Esophagus muscularis mucosa (tissue), 4 donors: ENCODE measurements at regions not wholly inside any gene's neighbourhood (a gene's known extent, or its start where the extent isn't known, plus 50 kb on each side); places are given as distances from the start of the nearest gene placed in this dataset.

Experiments used
- DNase-seq: peaks from one replicate; pipeline ENCODE4 v3.0.0-alpha.2; 2017; ENCODE audit errors: extremely low spot score
- H3K27ac ChIP-seq, 4 donors: fragments of 200-600 bp; sonication (generic); replicated peaks in 1 of 4; 1 replicate in 3 of 4; 2 replicates in 1 of 4; pipeline ENCODE4 v1.5.1; 2016 to 2019; ENCODE audit warnings: mild to moderate bottlenecking in 1 of 4
- H3K27me3 ChIP-seq, 4 donors: fragments of 200-600 bp; sonication (generic); one replicate each; pipeline versions ENCODE4 v1.5.1 to v1.6.0; 2016 to 2019
- H3K36me3 ChIP-seq, 4 donors: fragments of 200-600 bp; sonication (generic); one replicate each; pipeline ENCODE4 v1.5.1; 2016 to 2019
- H3K4me1 ChIP-seq, 4 donors: fragments of 200-600 bp; sonication (generic); one replicate each; pipeline ENCODE4 v1.5.1; 2016 to 2019
- H3K4me3 ChIP-seq, 4 donors: fragments of 200-600 bp; sonication (generic); 1 replicate in 2 of 4; 2 replicates in 2 of 4; pipeline ENCODE4 v1.5.1; 2016 to 2019; ENCODE audit warnings: mild to moderate bottlenecking in 4 of 4, moderate library complexity in 1 of 4
- H3K9me3 ChIP-seq, 4 donors: fragments of 200-600 bp; sonication (generic); 1 replicate in 3 of 4; 2 replicates in 1 of 4; pipeline ENCODE4 v1.5.1; 2016 to 2019
- CTCF ChIP-seq, 3 experiments: fragments of 200-600 bp in 2 of 3; fragments of 450-650 bp in 1 of 3; sonication (generic) in 2 of 3; IDR thresholded peaks; one replicate each; pipeline ENCODE4 v1.5.1; 2017 to 2019; ENCODE audit warnings: antibody characterized with exemption in 3 of 3, mild to moderate bottlenecking in 2 of 3, moderate library complexity in 1 of 3
- EP300 ChIP-seq: sonication (generic); formaldehyde crosslinking; IDR thresholded peaks from one replicate; pipeline ENCODE4 v1.6.1; 2017; ENCODE audit warnings: antibody characterized with exemption
- POLR2A ChIP-seq: fragments of 450-650 bp; IDR thresholded peaks from one replicate; pipeline ENCODE4 v1.6.1; 2017; ENCODE audit warnings: antibody characterized with exemption, moderate library complexity, mild to moderate bottlenecking, low read depth
- POLR2AphosphoS5 ChIP-seq, 2 donors: sonication (generic); formaldehyde crosslinking; IDR thresholded peaks; one replicate each; pipeline ENCODE4 v1.6.1; 2017; ENCODE audit warnings: antibody characterized with exemption in 2 of 2
- WGBS: methylation state at CpG from one replicate; pipeline ENCODE4 v1.1.5; 2018; 5-methylcytosine and 5-hydroxymethylcytosine counted together
- intact Hi-C: fragments of 100-400 bp; cut with DNase I; formaldehyde crosslinking; loops from one replicate; pipeline ENCODE4 v1.15.1; 2023

- peaks cover 7 to 28% (median 20%) of the 10 kb centered on the region in 4 donors for H3K4me1 ChIP-seq
- DNase-seq, result no peak
- TF ChIP-seq POLR2AphosphoS5 (IDR thresholded peaks at IDR 0.05), result no peak
- TF ChIP-seq CTCF (IDR thresholded peaks at IDR 0.05), result no peak
- no peak for TF ChIP-seq POLR2A
- no peak for TF ChIP-seq EP300
- WGBS, result 74% methylated on average over 3 of the region's 3 CpGs
- H3K9me3 ChIP-seq, result no peaks in the 10 kb centered on the region
- intact Hi-C loops, result no loop called here
- no peaks in the 10 kb centered on the region for H3K36me3 ChIP-seq
- H3K27ac ChIP-seq, result no peak overlapping the region
- no peaks in the 10 kb centered on the region for H3K27me3 ChIP-seq
- H3K4me3 ChIP-seq, result no peak overlapping the region
Measured at GRCh38 chr2:43055985-43056384, 170.4 kb downstream of the ZFP36L2 start.

GRCh38 chr2:43055086-43055912 is 171.1 kb downstream of the ZFP36L2 start:
- Histone ChIP-seq H3K4me3 (no peak overlapping the region), H3K27me3 (no peaks in the 10 kb centered on the region), H3K27ac (no peak overlapping the region), H3K4me1 (peaks cover 7 to 28% (median 21%) of the 10 kb centered on the region in 4 donors), H3K36me3 (no peaks in the 10 kb centered on the region), H3K9me3 (no peaks in the 10 kb centered on the region)
- TF ChIP-seq EP300, result no peak
- no peak for TF ChIP-seq POLR2A
- no peak for DNase-seq
- WGBS, result 86% methylated on average over 15 of the region's 16 CpGs
- intact Hi-C loops, result no loop called here

- H3K36me3 ChIP-seq, result no peaks in the 10 kb centered on the region
- no peaks in the 10 kb centered on the region for H3K9me3 ChIP-seq
- no peak for DNase-seq
- H3K4me3 ChIP-seq, result no peak overlapping the region
- no peak for TF ChIP-seq CTCF (IDR thresholded peaks at IDR 0.05)
- TF ChIP-seq POLR2AphosphoS5 (IDR thresholded peaks at IDR 0.05), result no peak
- TF ChIP-seq POLR2A, result no peak
- TF ChIP-seq EP300, result no peak
- intact Hi-C loops, result no loop called here
- H3K27ac ChIP-seq, result no peak overlapping the region
- H3K4me1 ChIP-seq, result peaks cover 6 to 23% (median 17%) of the 10 kb centered on the region in 4 donors
- WGBS, result 66% methylated on average over 7 of the region's 7 CpGs
- H3K27me3 ChIP-seq, result no peaks in the 10 kb centered on the region
Measured at GRCh38 chr2:43054367-43054766, 172.0 kb downstream of the ZFP36L2 start.

GRCh38 chr2:43052944-43053306 is 173.5 kb downstream of the ZFP36L2 start:
- H3K4me1 ChIP-seq, result peaks cover 3 to 17% (median 9%) of the 10 kb centered on the region in 4 donors
- H3K36me3 ChIP-seq, result no peaks in the 10 kb centered on the region
- no peak for DNase-seq
- intact Hi-C loops, result no loop called here
- TF ChIP-seq CTCF (IDR thresholded peaks at IDR 0.05), result no peak
- TF ChIP-seq EP300, result no peak
- no peak for TF ChIP-seq POLR2AphosphoS5 (IDR thresholded peaks at IDR 0.05)
- no peak for TF ChIP-seq POLR2A
- no peak overlapping the region for H3K27ac ChIP-seq
- no peaks in the 10 kb centered on the region for H3K9me3 ChIP-seq
- no peak overlapping the region for H3K4me3 ChIP-seq
- no peaks in the 10 kb centered on the region for H3K27me3 ChIP-seq
- WGBS, result 100% methylated on average over 1 of the region's 1 CpG

- no peaks in the 10 kb centered on the region for H3K9me3 ChIP-seq
- H3K27me3 ChIP-seq, result no peaks in the 10 kb centered on the region
- no peak overlapping the region for H3K4me3 ChIP-seq
- peaks cover 3 to 14% (median 10%) of the 10 kb centered on the region in 4 donors for H3K4me1 ChIP-seq
- no peak overlapping the region for H3K27ac ChIP-seq
- no peak for TF ChIP-seq POLR2AphosphoS5 (IDR thresholded peaks at IDR 0.05)
- no peak for TF ChIP-seq POLR2A
- TF ChIP-seq CTCF (IDR thresholded peaks at IDR 0.05), result no peak
- no peak for TF ChIP-seq EP300
- DNase-seq, result no peak
- intact Hi-C loops, result no loop called here
- H3K36me3 ChIP-seq, result no peaks in the 10 kb centered on the region
- 84% methylated on average over 3 of the region's 3 CpGs for WGBS
Measured at GRCh38 chr2:43052204-43052943, 174.0 kb downstream of the ZFP36L2 start.
